K562 (cell line): ENCODE measurements at regions not wholly inside any gene's neighbourhood (a gene's known extent, or its start where the extent isn't known, plus 50 kb on each side); places are given as distances from the start of the nearest gene placed in this dataset.

Experiments
- ATAC-seq: fragments of 200-7000 bp; cut with Tn5 transposase; 3 replicates; pipeline ENCODE4 v1.9.1; 2020; ENCODE audit warnings: moderate library complexity
- BruUV-seq: library from RNA; stranded (reverse); fragments of 400-500 nt; replicated peaks from 2 replicates; lab custom pipeline; 2021; lab: Mats Ljungman, UMichigan
- CTCF ChIA-PET: fragments of 300-600 bp; formaldehyde crosslinking; extraction: SDS; loops from one replicate; lab custom pipeline; 2021; ENCODE audit warnings: low intra/inter-chr PET ratio; lab: Yijun Ruan, JAX
- POLR2A ChIA-PET: fragments of 300-600, 350-650 bp; sonication (Branson Sonifier 250); formaldehyde crosslinking; extraction: SDS; loops from one replicate; lab custom pipeline; 2021; ENCODE audit warnings: antibody characterized with exemption, inconsistent platforms; lab: Yijun Ruan, JAX
- DNase-seq, 4 experiments: peaks; one replicate each; pipeline versions ENCODE4 v3.0.0 to v3.0.0-alpha.2; 2011 to 2018; ENCODE audit warnings: low spot score in 3 of 4, mixed read lengths in 3 of 4; ENCODE audit errors: extremely low read depth in 1 of 4
- FAIRE-seq: peaks from 2 replicates; lab custom pipeline; 2011; peaks lifted over from hg19 to GRCh38; lab: Jason Lieb, UNC
- H2AFZ ChIP-seq: 2 replicates; pipeline ENCODE4 v1.6.0; 2011; ENCODE audit warnings: low read depth, low read length, control low read depth, inconsistent platforms
- H3K27ac ChIP-seq: fragments of 200-600 bp; 3 replicates; pipeline ENCODE4 v1.8.0; 2011; ENCODE audit warnings: low read depth, mild to moderate bottlenecking, control low read depth, inconsistent platforms, low read length, moderate library complexity, mixed read lengths; ENCODE audit errors: extremely low read depth
- H3K27me3 ChIP-seq, 2 experiments: fragments of 300-600 bp in 1 of 2; 2 replicates in 1 of 2; 3 replicates in 1 of 2; pipeline versions ENCODE4 v1.6.0 to v1.8.0; 2011; ENCODE audit warnings: inconsistent platforms in 2 of 2, low read length in 2 of 2, mild to moderate bottlenecking in 1 of 2, mixed read lengths in 1 of 2, moderate library complexity in 1 of 2; ENCODE audit not compliant: control insufficient read depth in 2 of 2, insufficient read depth in 2 of 2
- H3K36me3 ChIP-seq: fragments of 300-600 bp; 3 replicates; pipeline ENCODE4 v1.8.0; 2011; ENCODE audit warnings: mild to moderate bottlenecking, low read length, inconsistent platforms; ENCODE audit not compliant: control insufficient read depth, insufficient read depth
- H3K4me1 ChIP-seq, 2 experiments: fragments of 200-600 bp in 1 of 2; replicated peaks in 1 of 2; 2 replicates in 1 of 2; 3 replicates in 1 of 2; pipeline versions ENCODE4 v1.5.1 to v1.8.0; 2011; ENCODE audit warnings: inconsistent platforms in 2 of 2, low read length in 2 of 2, mild to moderate bottlenecking in 1 of 2, mixed read lengths in 1 of 2, moderate library complexity in 1 of 2; ENCODE audit not compliant: control insufficient read depth in 2 of 2, insufficient read depth in 2 of 2
- H3K4me2 ChIP-seq: 2 replicates; pipeline ENCODE4 v1.6.1; 2011; ENCODE audit warnings: low read length, control low read depth, inconsistent platforms, mixed read lengths; ENCODE audit not compliant: insufficient read depth
- H3K4me3 ChIP-seq: fragments of 200-600 bp; sonication (generic), shearing (Covaris generic); 2 replicates; pipeline ENCODE4 v1.5.1; 2016; ENCODE audit warnings: control low read depth, inconsistent platforms
- H3K79me2 ChIP-seq: fragments of 200-600 bp; 3 replicates; pipeline ENCODE4 v1.8.0; 2011; ENCODE audit warnings: low read length, inconsistent platforms; ENCODE audit not compliant: control insufficient read depth, insufficient read depth
- H3K9ac ChIP-seq, 2 experiments: 2 replicates each; pipeline versions ENCODE4 v1.6.0 to v1.6.1; 2011; ENCODE audit warnings: low read depth in 2 of 2, low read length in 2 of 2, control low read depth in 1 of 2, inconsistent platforms in 1 of 2, mild to moderate bottlenecking in 1 of 2, mixed read lengths in 1 of 2; ENCODE audit not compliant: insufficient read depth in 1 of 2
- H3K9me1 ChIP-seq: one replicate; pipeline ENCODE4 v1.6.0; 2011; ENCODE audit warnings: inconsistent platforms, mild to moderate bottlenecking, low read length, moderate library complexity; ENCODE audit not compliant: control insufficient read depth, insufficient read depth
- H3K9me3 ChIP-seq: replicated peaks from 2 replicates; pipeline ENCODE4 v1.5.1; 2011; ENCODE audit warnings: low read depth, low read length, inconsistent platforms; ENCODE audit not compliant: control insufficient read depth, insufficient read depth
- H4K20me1 ChIP-seq: replicated peaks from 2 replicates; pipeline ENCODE4 v1.6.1; 2011; ENCODE audit warnings: low read length, inconsistent platforms, mixed read lengths; ENCODE audit not compliant: control insufficient read depth, insufficient read depth
- C11orf30 ChIP-seq: fragments of 450-650 bp; IDR thresholded peaks from 2 replicates; pipeline ENCODE4 v1.6.1; 2016; ENCODE audit warnings: low read depth, mild to moderate bottlenecking
- LARP7 ChIP-seq: fragments of 450-650 bp; IDR thresholded peaks from 2 replicates; pipeline ENCODE4 v1.6.1; 2016
- MCM7 ChIP-seq, 2 experiments: fragments of 450-650 bp; IDR thresholded peaks; 2 replicates each; pipeline ENCODE4 v1.6.1; 2016 to 2018
- NBN ChIP-seq: fragments of 450-650 bp; IDR thresholded peaks from 2 replicates; pipeline ENCODE4 v1.6.1; 2016; ENCODE audit warnings: low read depth, mild to moderate bottlenecking
- NR2C1 ChIP-seq, 2 experiments: fragments of 450-650 bp; IDR thresholded peaks; 2 replicates each; pipeline ENCODE4 v1.6.1; 2017; ENCODE audit warnings: mild to moderate bottlenecking in 2 of 2, antibody characterized with exemption in 1 of 2, inconsistent platforms in 1 of 2, missing compliant biosample characterization in 1 of 2, missing genetic modification characterization in 1 of 2
- SPI1 ChIP-seq: IDR thresholded peaks from 2 replicates; pipeline ENCODE4 v1.6.1; 2011; ENCODE audit warnings: low read depth, low read length, control low read depth, borderline replicate concordance
- TAF1 ChIP-seq: IDR thresholded peaks from 2 replicates; pipeline ENCODE4 v1.6.1; 2011; ENCODE audit warnings: mild to moderate bottlenecking, low read length, moderate library complexity; ENCODE audit not compliant: insufficient read depth, control insufficient read depth, severe bottlenecking; ENCODE audit errors: extremely low read depth
- XRCC5 ChIP-seq: fragments of 200-400 bp; formaldehyde crosslinking; IDR thresholded peaks from 2 replicates; pipeline ENCODE4 v1.6.1; 2017; ENCODE audit warnings: low read depth, mild to moderate bottlenecking, low read length
- ZNF583 ChIP-seq: fragments of 250-450 bp; sonication (Bioruptor Pico); IDR thresholded peaks from 2 replicates; pipeline ENCODE4 v1.4.0; 2020
- WGBS: fragments of 100-300 bp; shearing (Covaris generic); methylation state at CpG from one replicate; pipeline ENCODE4 v1.1.6; 2016; ENCODE audit warnings: low coverage, mixed read lengths; ENCODE audit not compliant: insufficient coverage; ENCODE audit errors: missing lambda C conversion rate; 5-methylcytosine and 5-hydroxymethylcytosine counted together
- in situ Hi-C: fragments of 300-500 bp; cut with MboI; formaldehyde crosslinking; loops from 4 replicates; pipeline ENCODE4 v1.15.0; 2018; ENCODE audit warnings: inconsistent platforms, mixed read lengths
- intact Hi-C: fragments of 100-400 bp; cut with micrococcal nuclease; formaldehyde crosslinking; loops from 2 replicates; pipeline ENCODE4 v1.14.2; 2022
- TF ChIP-seq, protein P1 (sequence below): fragments of 250-450 bp; sonication (Bioruptor Pico); IDR thresholded peaks from 2 replicates; pipeline ENCODE4 v1.4.0; 2020
- TF ChIP-seq, protein P2 (sequence below): fragments of 450-650 bp; IDR thresholded peaks from 2 replicates; pipeline ENCODE4 v1.7.1; 2018; ENCODE audit warnings: mild to moderate bottlenecking, low read depth; ENCODE audit not compliant: partially characterized antibody
- TF ChIP-seq, protein P3 (sequence below): fragments of 250-450 bp; sonication (Bioruptor Pico); IDR thresholded peaks from 2 replicates; pipeline ENCODE4 v1.8.0; 2021; ENCODE audit warnings: moderate library complexity, mild to moderate bottlenecking, inconsistent platforms
- TF ChIP-seq, protein P4 (sequence below): IDR thresholded peaks from 3 replicates; pipeline ENCODE4 v1.6.1; 2011; ENCODE audit warnings: borderline replicate concordance, mild to moderate bottlenecking; ENCODE audit not compliant: insufficient read length, insufficient read depth
- TF ChIP-seq, protein P5 (sequence below): sonication (generic); formaldehyde crosslinking; IDR thresholded peaks from 2 replicates; pipeline ENCODE4 v1.9.0; 2022; ENCODE audit warnings: mild to moderate bottlenecking, missing genetic modification reagents

DNA sequence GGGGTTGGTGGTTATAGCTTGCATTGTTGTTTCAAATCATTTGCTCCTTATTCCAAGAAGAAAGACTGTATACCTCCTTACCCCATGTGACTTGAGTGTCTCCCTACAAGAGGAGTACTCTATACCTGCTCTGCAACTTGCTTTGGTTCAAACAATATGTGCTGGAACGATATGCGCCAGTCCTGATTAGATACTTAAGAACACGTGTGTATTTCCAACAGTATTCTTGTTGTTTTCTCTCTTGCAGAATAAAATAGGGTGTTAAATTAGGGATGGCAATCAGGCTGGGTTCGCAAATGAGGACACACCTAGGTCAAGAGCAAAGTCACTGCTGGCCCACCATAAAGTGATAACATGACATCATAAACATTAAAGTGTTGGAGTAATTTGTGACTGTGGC lies 895.0 kb upstream of the SLITRK1 start:
- ATAC-seq: no peak
- ChIA-PET CTCF (no interaction called here), POLR2A (no interaction called here)
- H2AFZ ChIP-seq: no peak overlapping the region
- no peaks in the 10 kb centered on the region for H4K20me1 ChIP-seq
- H3K4me2 ChIP-seq: no peak overlapping the region
- no peak for FAIRE-seq
- no peaks in the 10 kb centered on the region for H3K4me1 ChIP-seq
- no peak for DNase-seq
- H3K36me3 ChIP-seq: no peaks in the 10 kb centered on the region
- H3K27ac ChIP-seq: no peak overlapping the region
- H3K4me3 ChIP-seq: no peak overlapping the region
- in situ Hi-C loops (no loop called here), intact Hi-C loops (no loop called here)
- no peaks in the 10 kb centered on the region for H3K9me1 ChIP-seq
- H3K27me3 ChIP-seq: no peaks in the 10 kb centered on the region
- WGBS: 0% methylated on average over 4 of the region's 4 CpGs
- H3K9ac ChIP-seq: no peak overlapping the region
- H3K9me3 ChIP-seq: no peaks in the 10 kb centered on the region
- BruUV-seq: no TSS peak
- no peaks in the 10 kb centered on the region for H3K79me2 ChIP-seq
- TF ChIP-seq NR2C1 (IDR thresholded peaks at IDR 0.05): no peak
- no peak for TF ChIP-seq NR2C1 (tag; IDR thresholded peaks at IDR 0.05)
- TF ChIP-seq XRCC5: no peak
- no peak for TF ChIP-seq ZNF583
- TF ChIP-seq, protein P1, sequence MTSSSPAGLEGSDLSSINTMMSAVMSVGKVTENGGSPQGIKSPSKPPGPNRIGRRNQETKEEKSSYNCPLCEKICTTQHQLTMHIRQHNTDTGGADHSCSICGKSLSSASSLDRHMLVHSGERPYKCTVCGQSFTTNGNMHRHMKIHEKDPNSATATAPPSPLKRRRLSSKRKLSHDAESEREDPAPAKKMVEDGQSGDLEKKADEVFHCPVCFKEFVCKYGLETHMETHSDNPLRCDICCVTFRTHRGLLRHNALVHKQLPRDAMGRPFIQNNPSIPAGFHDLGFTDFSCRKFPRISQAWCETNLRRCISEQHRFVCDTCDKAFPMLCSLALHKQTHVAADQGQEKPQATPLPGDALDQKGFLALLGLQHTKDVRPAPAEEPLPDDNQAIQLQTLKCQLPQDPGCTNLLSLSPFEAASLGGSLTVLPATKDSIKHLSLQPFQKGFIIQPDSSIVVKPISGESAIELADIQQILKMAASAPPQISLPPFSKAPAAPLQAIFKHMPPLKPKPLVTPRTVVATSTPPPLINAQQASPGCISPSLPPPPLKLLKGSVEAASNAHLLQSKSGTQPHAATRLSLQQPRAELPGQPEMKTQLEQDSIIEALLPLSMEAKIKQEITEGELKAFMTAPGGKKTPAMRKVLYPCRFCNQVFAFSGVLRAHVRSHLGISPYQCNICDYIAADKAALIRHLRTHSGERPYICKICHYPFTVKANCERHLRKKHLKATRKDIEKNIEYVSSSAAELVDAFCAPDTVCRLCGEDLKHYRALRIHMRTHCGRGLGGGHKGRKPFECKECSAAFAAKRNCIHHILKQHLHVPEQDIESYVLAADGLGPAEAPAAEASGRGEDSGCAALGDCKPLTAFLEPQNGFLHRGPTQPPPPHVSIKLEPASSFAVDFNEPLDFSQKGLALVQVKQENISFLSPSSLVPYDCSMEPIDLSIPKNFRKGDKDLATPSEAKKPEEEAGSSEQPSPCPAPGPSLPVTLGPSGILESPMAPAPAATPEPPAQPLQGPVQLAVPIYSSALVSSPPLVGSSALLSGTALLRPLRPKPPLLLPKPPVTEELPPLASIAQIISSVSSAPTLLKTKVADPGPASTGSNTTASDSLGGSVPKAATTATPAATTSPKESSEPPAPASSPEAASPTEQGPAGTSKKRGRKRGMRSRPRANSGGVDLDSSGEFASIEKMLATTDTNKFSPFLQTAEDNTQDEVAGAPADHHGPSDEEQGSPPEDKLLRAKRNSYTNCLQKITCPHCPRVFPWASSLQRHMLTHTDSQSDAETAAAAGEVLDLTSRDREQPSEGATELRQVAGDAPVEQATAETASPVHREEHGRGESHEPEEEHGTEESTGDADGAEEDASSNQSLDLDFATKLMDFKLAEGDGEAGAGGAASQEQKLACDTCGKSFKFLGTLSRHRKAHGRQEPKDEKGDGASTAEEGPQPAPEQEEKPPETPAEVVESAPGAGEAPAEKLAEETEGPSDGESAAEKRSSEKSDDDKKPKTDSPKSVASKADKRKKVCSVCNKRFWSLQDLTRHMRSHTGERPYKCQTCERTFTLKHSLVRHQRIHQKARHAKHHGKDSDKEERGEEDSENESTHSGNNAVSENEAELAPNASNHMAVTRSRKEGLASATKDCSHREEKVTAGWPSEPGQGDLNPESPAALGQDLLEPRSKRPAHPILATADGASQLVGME: no peak
- TF ChIP-seq, protein P2, sequence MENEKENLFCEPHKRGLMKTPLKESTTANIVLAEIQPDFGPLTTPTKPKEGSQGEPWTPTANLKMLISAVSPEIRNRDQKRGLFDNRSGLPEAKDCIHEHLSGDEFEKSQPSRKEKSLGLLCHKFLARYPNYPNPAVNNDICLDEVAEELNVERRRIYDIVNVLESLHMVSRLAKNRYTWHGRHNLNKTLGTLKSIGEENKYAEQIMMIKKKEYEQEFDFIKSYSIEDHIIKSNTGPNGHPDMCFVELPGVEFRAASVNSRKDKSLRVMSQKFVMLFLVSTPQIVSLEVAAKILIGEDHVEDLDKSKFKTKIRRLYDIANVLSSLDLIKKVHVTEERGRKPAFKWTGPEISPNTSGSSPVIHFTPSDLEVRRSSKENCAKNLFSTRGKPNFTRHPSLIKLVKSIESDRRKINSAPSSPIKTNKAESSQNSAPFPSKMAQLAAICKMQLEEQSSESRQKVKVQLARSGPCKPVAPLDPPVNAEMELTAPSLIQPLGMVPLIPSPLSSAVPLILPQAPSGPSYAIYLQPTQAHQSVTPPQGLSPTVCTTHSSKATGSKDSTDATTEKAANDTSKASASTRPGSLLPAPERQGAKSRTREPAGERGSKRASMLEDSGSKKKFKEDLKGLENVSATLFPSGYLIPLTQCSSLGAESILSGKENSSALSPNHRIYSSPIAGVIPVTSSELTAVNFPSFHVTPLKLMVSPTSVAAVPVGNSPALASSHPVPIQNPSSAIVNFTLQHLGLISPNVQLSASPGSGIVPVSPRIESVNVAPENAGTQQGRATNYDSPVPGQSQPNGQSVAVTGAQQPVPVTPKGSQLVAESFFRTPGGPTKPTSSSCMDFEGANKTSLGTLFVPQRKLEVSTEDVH: no peak
- TF ChIP-seq LARP7: no peak
- no peak for TF ChIP-seq NBN
- TF ChIP-seq SPI1: no peak
- no peak for TF ChIP-seq TAF1
- no peak for TF ChIP-seq MCM7 (IDR thresholded peaks at IDR 0.05)
- TF ChIP-seq, protein P3, sequence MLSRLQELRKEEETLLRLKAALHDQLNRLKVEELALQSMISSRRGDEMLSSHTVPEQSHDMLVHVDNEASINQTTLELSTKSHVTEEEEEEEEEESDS (CRISPR knock-in tag): no peak
- TF ChIP-seq, protein P4, sequence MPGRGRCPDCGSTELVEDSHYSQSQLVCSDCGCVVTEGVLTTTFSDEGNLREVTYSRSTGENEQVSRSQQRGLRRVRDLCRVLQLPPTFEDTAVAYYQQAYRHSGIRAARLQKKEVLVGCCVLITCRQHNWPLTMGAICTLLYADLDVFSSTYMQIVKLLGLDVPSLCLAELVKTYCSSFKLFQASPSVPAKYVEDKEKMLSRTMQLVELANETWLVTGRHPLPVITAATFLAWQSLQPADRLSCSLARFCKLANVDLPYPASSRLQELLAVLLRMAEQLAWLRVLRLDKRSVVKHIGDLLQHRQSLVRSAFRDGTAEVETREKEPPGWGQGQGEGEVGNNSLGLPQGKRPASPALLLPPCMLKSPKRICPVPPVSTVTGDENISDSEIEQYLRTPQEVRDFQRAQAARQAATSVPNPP: no peak
- TF ChIP-seq, protein P5, sequence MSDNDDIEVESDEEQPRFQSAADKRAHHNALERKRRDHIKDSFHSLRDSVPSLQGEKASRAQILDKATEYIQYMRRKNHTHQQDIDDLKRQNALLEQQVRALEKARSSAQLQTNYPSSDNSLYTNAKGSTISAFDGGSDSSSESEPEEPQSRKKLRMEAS (CRISPR knock-in tag): no peak
- no peak for TF ChIP-seq C11orf30
